Transverse colon (tissue), 3 donors: ENCODE measurements at regions not wholly inside any gene's neighbourhood (a gene's known extent, or its start where the extent isn't known, plus 50 kb on each side); places are given as distances from the start of the nearest gene placed in this dataset.

Experiments
- EP300 ChIP-seq: sonication (generic); formaldehyde crosslinking; IDR thresholded peaks from one replicate; pipeline ENCODE4 v1.6.1; 2017; ENCODE audit warnings: antibody characterized with exemption, low read depth
- TF ChIP-seq, protein P1 (sequence below), 5 experiments: fragments of 200-600 bp in 3 of 5; fragments of 450-650 bp in 2 of 5; sonication (generic) in 3 of 5; IDR thresholded peaks; 1 replicate in 2 of 5; 2 replicates in 3 of 5; pipeline ENCODE4 v1.5.1; 2016 to 2017; ENCODE audit warnings: antibody characterized with exemption in 5 of 5, inconsistent platforms in 3 of 5, mild to moderate bottlenecking in 2 of 5, moderate library complexity in 1 of 5

DNA sequence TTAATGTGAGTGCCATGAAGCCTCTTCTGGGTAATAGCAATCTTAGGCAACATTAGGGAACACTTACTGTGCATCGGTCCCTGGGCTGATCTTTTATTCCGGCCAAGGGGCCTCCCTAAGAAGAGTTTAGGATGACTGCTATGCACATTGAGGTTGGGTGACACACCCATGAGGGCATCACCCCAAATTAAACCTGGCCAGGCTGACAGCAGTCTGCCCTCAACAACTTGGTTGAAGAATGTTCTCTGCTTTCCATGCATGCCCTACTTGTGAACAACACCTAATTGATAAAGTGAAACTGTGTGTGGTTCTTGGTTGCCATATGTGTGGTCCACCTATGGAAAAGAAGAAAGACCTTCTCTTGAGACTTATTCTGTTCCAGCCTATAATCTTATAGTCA, 1098.0 kb downstream of the BCL11B start:
- no peak for TF ChIP-seq EP300
- TF ChIP-seq, protein P1, sequence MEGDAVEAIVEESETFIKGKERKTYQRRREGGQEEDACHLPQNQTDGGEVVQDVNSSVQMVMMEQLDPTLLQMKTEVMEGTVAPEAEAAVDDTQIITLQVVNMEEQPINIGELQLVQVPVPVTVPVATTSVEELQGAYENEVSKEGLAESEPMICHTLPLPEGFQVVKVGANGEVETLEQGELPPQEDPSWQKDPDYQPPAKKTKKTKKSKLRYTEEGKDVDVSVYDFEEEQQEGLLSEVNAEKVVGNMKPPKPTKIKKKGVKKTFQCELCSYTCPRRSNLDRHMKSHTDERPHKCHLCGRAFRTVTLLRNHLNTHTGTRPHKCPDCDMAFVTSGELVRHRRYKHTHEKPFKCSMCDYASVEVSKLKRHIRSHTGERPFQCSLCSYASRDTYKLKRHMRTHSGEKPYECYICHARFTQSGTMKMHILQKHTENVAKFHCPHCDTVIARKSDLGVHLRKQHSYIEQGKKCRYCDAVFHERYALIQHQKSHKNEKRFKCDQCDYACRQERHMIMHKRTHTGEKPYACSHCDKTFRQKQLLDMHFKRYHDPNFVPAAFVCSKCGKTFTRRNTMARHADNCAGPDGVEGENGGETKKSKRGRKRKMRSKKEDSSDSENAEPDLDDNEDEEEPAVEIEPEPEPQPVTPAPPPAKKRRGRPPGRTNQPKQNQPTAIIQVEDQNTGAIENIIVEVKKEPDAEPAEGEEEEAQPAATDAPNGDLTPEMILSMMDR (IDR thresholded peaks at IDR 0.05) = no peak
